MG63 (cell line): ENCODE measurements at regions not wholly inside any gene's neighbourhood (a gene's known extent, or its start where the extent isn't known, plus 50 kb on each side); places are given as distances from the start of the nearest gene placed in this dataset.

ENCODE experiments used
- DNase-seq: peaks from one replicate; pipeline ENCODE4 v3.0.0-alpha.2; 2020
- H3K27me3 ChIP-seq: fragments of 250-450 bp; sonication (Bioruptor Pico); 2 replicates; pipeline ENCODE4 v1.5.1; 2020; ENCODE audit warnings: mild to moderate bottlenecking, moderate library complexity
- H3K36me3 ChIP-seq: fragments of 250-450 bp; sonication (Bioruptor Pico); 2 replicates; pipeline ENCODE4 v1.5.1; 2020; ENCODE audit warnings: mild to moderate bottlenecking, moderate library complexity
- H3K4me3 ChIP-seq: fragments of 250-450 bp; sonication (Bioruptor Pico); 2 replicates; pipeline ENCODE4 v1.5.1; 2020; ENCODE audit warnings: mild to moderate bottlenecking, moderate library complexity
- H3K9me3 ChIP-seq: fragments of 250-450 bp; sonication (Bioruptor Pico); 2 replicates; pipeline ENCODE4 v1.5.1; 2020; ENCODE audit warnings: mild to moderate bottlenecking, moderate library complexity

- Histone ChIP-seq H3K27me3 (no peaks in the 10 kb centered on the region), H3K36me3 (no peaks in the 10 kb centered on the region), H3K4me3 (no peak overlapping the region), H3K9me3 (no peaks in the 10 kb centered on the region)
- DNase-seq = no peak
These were observed 387.2 kb downstream of the TMEM114 start for GRCh38 chr16:8203101-8203500.

- DNase-seq = no peak
- Histone ChIP-seq H3K4me3 (no peak overlapping the region), H3K36me3 (no peaks in the 10 kb centered on the region), H3K27me3 (no peaks in the 10 kb centered on the region), H3K9me3 (no peaks in the 10 kb centered on the region)
These were observed 389.5 kb downstream of the TMEM114 start for GRCh38 chr16:8200839-8201238.

GRCh38 chr16:8199390-8199789 is 390.9 kb downstream of the TMEM114 start:
- H3K9me3 ChIP-seq = no peaks in the 10 kb centered on the region
- no peaks in the 10 kb centered on the region for H3K36me3 ChIP-seq
- H3K4me3 ChIP-seq = no peak overlapping the region
- no peaks in the 10 kb centered on the region for H3K27me3 ChIP-seq
- no peak for DNase-seq

DNA sequence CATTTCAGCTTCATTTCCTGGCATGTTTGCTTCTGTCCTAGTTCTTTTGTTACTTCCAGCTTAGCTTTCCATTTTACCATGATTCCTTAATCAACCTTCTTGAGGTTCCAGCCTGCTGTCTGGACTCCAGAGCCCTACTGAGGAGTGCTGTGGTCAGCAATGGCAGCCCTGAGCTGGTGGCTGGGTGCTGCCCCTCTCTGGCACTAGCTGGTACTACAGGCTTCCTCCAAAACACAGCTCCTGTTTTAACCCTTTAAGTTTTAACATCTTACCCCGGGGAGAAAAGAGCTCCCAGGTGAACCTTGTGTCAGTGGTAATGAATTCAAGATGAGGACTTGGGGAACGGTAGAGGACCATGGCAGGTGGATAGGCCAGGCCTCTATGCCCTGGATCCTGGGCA is 395.5 kb downstream of the TMEM114 start:
- no peak for DNase-seq

DNA sequence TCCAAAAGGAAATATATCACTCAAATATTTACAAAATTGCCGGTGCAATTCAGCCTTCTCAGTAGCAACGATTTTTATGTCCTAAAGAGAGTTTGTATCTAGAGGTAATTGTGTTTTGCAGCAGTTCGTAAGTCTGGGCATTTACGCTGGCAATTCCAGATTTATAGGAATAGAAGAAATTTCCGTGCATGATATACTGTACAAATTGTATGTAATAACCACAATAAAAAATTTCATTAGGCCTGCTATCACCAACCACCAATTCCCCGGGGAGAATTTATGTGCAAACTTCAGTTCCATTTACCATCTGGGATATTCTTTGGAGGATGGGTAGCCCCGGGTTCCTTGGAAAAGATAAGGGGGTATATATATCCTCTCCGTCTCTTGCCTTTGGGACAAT is 401.5 kb downstream of the TMEM114 start:
- no peaks in the 10 kb centered on the region for H3K36me3 ChIP-seq
- H3K27me3 ChIP-seq = no peaks in the 10 kb centered on the region
- H3K4me3 ChIP-seq = no peak overlapping the region
- H3K9me3 ChIP-seq = 0 out of 2 replicates have a peak, but pooled peaks cover under 1% of the 10 kb centered on the region
- DNase-seq = no peak

More for the DNA sequence above, 395.5 kb downstream of the TMEM114 start:
- H3K9me3 ChIP-seq = no peaks in the 10 kb centered on the region
- no peak overlapping the region for H3K4me3 ChIP-seq
- no peaks in the 10 kb centered on the region for H3K27me3 ChIP-seq
- no peaks in the 10 kb centered on the region for H3K36me3 ChIP-seq

DNA sequence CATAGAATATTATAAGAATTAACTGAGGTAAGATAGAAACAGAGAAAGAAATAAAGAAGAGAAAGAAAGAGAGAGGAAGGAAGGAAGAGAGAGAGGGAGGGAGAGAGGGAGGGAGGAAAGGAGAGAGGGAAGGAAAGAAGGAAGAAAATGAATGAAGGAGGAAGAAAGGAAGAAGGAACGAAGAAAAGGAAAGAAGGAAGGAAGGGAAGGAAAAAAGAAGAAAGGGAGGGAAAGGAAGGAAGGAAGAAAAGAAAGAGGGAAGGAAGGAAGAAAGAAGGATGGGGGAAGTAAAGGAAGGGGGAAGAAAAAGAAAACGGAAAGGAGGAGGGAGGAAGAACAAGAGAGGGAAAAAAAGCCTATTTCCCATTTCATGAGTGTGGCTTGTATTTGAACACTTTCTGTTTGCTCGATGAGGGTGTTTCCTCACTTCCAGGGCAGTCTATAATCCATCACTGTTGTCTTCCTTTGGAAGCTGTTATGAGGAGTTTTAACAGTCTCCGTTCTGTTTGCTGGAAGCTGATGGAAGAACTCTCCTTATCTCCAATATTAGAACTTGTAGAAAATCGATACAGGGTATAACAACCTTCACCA is 402.4 kb downstream of the TMEM114 start:
- Histone ChIP-seq H3K9me3 (0 out of 2 replicates have a peak, but pooled peaks cover 2% of the 10 kb centered on the region), H3K4me3 (no peak overlapping the region), H3K27me3 (no peaks in the 10 kb centered on the region), H3K36me3 (no peaks in the 10 kb centered on the region)
- no peak for DNase-seq

GRCh38 chr16:8184854-8185253 is 405.5 kb downstream of the TMEM114 start:
- DNase-seq = no peak
- H3K4me3 ChIP-seq = no peak overlapping the region
- no peaks in the 10 kb centered on the region for H3K27me3 ChIP-seq
- 0 out of 2 replicates have a peak, but pooled peaks cover 2% of the 10 kb centered on the region for H3K9me3 ChIP-seq
- H3K36me3 ChIP-seq = no peaks in the 10 kb centered on the region

- no peaks in the 10 kb centered on the region for H3K36me3 ChIP-seq
- no peak overlapping the region for H3K4me3 ChIP-seq
- DNase-seq = no peak
- no peaks in the 10 kb centered on the region for H3K27me3 ChIP-seq
- H3K9me3 ChIP-seq = 0 out of 2 replicates have a peak, but pooled peaks cover 2% of the 10 kb centered on the region
These were observed 406.9 kb downstream of the TMEM114 start for GRCh38 chr16:8183176-8184099.

GRCh38 chr16:8182761-8183160 is 407.6 kb downstream of the TMEM114 start:
- 0 out of 2 replicates have a peak, but pooled peaks cover 2% of the 10 kb centered on the region for H3K9me3 ChIP-seq
- no peak for DNase-seq
- no peak overlapping the region for H3K4me3 ChIP-seq
- no peaks in the 10 kb centered on the region for H3K27me3 ChIP-seq
- no peaks in the 10 kb centered on the region for H3K36me3 ChIP-seq

- DNase-seq = no peak
- no peaks in the 10 kb centered on the region for H3K36me3 ChIP-seq
- H3K27me3 ChIP-seq = peaks cover 2% of the 10 kb centered on the region; the same call in 1 of the 2 replicates
- H3K9me3 ChIP-seq = 0 out of 2 replicates have a peak, but pooled peaks cover 2% of the 10 kb centered on the region
- no peak overlapping the region for H3K4me3 ChIP-seq
These were observed 410.7 kb downstream of the TMEM114 start for GRCh38 chr16:8179615-8180014.

DNA sequence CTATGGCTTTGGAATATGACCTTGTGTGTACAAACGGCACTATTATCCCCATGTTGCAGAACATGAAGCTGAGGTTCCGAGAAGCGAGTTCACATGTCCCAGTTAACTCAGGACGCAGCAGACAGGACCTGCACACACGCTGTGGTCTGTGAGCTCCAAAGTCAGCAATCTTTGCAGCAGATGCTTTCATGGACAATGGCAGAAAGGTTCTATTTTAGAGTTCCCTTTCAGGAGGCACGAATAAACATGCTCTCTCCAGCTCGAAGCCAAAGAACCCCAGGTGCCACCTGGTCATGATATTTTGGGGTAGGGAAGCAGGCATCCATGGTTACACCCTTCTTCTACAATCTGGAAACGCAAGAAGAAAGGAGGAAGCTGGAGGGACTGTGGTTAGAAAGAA is 412.0 kb downstream of the TMEM114 start:
- DNase-seq = no peak
- no peak overlapping the region for H3K4me3 ChIP-seq
- peaks cover 4% of the 10 kb centered on the region; the same call in 1 of the 2 replicates for H3K27me3 ChIP-seq
- H3K9me3 ChIP-seq = no peaks in the 10 kb centered on the region
- H3K36me3 ChIP-seq = no peaks in the 10 kb centered on the region

DNA sequence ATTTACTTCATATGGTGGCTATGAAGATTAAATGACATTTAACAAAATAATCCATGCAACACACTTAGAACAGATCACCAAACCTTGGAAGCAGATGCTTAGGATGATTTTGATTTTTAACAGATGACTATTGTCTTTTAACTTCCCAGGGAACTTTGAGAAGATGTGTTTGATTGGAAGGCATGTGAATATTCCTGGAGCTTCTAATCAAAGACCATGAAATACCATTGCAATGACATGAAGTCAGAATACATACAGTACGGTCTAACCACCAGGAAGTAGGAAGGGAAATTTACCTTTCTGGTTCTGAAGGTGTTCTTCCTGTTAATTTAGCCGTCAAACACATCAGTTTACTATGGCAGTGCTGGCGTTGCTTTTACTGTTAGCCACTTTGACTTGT is 414.9 kb downstream of the TMEM114 start:
- DNase-seq = no peak
- Histone ChIP-seq H3K9me3 (no peaks in the 10 kb centered on the region), H3K27me3 (peaks cover 4% of the 10 kb centered on the region; the same call in 1 of the 2 replicates), H3K4me3 (no peak overlapping the region), H3K36me3 (no peaks in the 10 kb centered on the region)

DNA sequence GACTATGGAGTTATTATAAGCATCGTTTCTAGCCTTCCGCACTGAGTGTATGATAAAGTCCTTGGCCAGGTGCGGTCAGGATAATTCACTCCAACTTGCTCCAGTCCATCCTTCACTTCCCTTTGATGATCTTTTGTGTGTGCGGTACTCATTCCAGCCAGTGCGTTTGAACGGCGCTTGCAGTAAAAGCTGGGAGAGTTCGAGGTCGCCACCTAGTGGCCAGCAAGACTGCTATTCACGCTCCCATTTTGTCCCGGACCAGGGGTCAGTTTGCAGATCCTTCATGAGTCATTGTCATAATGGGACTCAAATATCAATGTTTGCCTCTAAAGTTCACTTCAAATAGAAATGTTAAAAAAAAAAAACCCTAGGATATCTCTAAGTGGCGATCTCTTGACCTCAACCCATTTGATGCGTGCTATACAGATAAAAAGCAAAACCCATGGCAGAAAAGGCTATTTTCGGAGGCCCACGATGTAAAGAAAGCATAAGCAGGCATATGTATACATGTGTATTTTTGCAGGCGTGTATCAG is 417.1 kb downstream of the TMEM114 start:
- Histone ChIP-seq H3K4me3 (no peak overlapping the region), H3K9me3 (no peaks in the 10 kb centered on the region), H3K27me3 (peaks cover 4% of the 10 kb centered on the region; the same call in 1 of the 2 replicates), H3K36me3 (no peaks in the 10 kb centered on the region)
- peak; percentile 77 for DNase-seq

GRCh38 chr16:8172551-8172950 is 417.8 kb downstream of the TMEM114 start:
- H3K27me3 ChIP-seq = peaks cover 4% of the 10 kb centered on the region; the same call in 1 of the 2 replicates
- H3K9me3 ChIP-seq = no peaks in the 10 kb centered on the region
- H3K4me3 ChIP-seq = no peak overlapping the region
- no peak for DNase-seq
- no peaks in the 10 kb centered on the region for H3K36me3 ChIP-seq

DNA sequence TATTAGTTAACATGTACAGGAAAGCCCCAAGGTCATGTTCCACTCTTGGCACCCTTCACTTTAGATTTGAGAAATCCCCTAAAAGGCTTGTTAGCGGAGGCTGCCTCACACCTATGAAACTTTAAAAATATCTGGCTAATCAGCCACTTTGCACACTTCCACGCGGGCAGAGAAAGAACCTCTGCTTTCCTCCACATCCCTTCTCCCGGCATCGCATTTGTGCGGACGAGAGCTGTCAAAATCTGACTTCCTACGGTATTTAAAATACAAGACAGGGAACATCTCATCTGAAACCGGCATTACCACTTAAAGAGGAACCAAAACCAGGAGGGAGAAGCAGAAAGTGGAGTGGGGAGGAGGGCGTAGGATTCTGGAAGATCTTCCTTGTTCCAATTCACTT is 422.3 kb downstream of the TMEM114 start:
- H3K4me3 ChIP-seq = no peak overlapping the region

DNA sequence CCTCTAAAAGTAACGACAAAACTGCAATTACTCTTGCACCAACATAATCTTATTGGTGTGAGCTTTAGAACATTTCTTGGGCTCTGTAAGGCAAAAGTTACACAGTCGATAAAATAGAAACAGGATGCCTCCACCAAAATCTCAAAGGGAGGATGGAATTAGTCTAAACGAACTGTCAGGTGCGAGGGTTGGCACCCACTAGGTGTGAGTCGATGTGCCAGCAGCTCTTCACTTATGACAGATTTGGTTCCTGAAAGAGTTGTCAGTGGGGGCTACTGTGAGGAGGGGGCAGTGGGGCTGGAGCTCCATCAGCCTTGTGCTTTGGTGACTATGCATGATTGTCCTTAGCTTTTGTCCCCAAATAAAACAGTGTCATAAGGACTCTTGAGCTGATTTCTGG is 422.9 kb downstream of the TMEM114 start:
- Histone ChIP-seq H3K4me3 (no peak overlapping the region), H3K9me3 (no peaks in the 10 kb centered on the region), H3K36me3 (no peaks in the 10 kb centered on the region), H3K27me3 (no peaks in the 10 kb centered on the region)
- no peak for DNase-seq

More for the DNA sequence above, 422.3 kb downstream of the TMEM114 start:
- no peaks in the 10 kb centered on the region for H3K36me3 ChIP-seq
- H3K27me3 ChIP-seq = no peaks in the 10 kb centered on the region
- H3K9me3 ChIP-seq = no peaks in the 10 kb centered on the region
- no peak for DNase-seq

DNA sequence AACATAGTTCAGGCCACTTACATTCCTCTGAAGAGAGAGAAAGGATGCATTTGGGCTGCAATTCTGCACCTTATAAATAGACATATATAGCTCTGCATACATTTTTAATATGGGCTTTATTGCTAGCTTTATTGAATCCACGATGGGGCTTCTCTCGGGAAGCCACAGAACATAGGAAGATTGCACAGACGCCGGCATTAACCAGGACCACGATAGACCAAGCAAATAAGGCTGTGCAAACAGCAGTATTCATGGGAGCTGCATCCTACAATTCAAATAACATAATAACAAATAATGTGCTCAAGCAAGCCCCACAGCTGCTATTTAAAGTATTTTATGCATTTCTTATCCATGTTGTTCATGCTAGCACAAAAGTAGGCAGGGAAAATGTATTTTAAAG is 432.3 kb downstream of the TMEM114 start:
- Histone ChIP-seq H3K36me3 (no peaks in the 10 kb centered on the region), H3K9me3 (no peaks in the 10 kb centered on the region), H3K4me3 (no peak overlapping the region), H3K27me3 (no peaks in the 10 kb centered on the region)
- DNase-seq = no peak
